CD14-positive monocyte (primary cell): ENCODE measurements at regions not wholly inside any gene's neighbourhood (a gene's known extent, or its start where the extent isn't known, plus 50 kb on each side); places are given as distances from the start of the nearest gene placed in this dataset.

Experiments used
- DNase-seq, 3 donors: peaks; one replicate each; pipeline ENCODE4 v3.0.0-alpha.2; 2011 to 2022
- H2AFZ ChIP-seq: 2 replicates; pipeline ENCODE4 v1.6.0; 2012; ENCODE audit warnings: mild to moderate bottlenecking, low read depth, low read length, inconsistent platforms; ENCODE audit not compliant: insufficient read depth, poor library complexity, severe bottlenecking
- H3K27ac ChIP-seq, 2 donors: 1 replicate in 1 of 2; 2 replicates in 1 of 2; pipeline ENCODE4 v1.5.1; 2012 to 2013; ENCODE audit warnings: low read length in 2 of 2, control low read depth in 1 of 2, inconsistent platforms in 1 of 2, low read depth in 1 of 2, mild to moderate bottlenecking in 1 of 2
- H3K27me3 ChIP-seq, 2 donors: one replicate each; pipeline versions ENCODE4 v1.6.0 to v1.6.1; 2011 to 2013; ENCODE audit warnings: low read length in 2 of 2; ENCODE audit not compliant: control insufficient read depth in 2 of 2, insufficient read depth in 2 of 2
- H3K36me3 ChIP-seq, 2 donors: replicated peaks in 1 of 2; 1 replicate in 1 of 2; 2 replicates in 1 of 2; pipeline versions ENCODE4 v1.5.1 to v1.6.1; 2012 to 2013; ENCODE audit warnings: low read length in 2 of 2, control low read depth in 1 of 2, inconsistent platforms in 1 of 2, mild to moderate bottlenecking in 1 of 2; ENCODE audit not compliant: insufficient read depth in 2 of 2, control insufficient read depth in 1 of 2
- H3K4me1 ChIP-seq, 2 donors: 1 replicate in 1 of 2; 2 replicates in 1 of 2; pipeline versions ENCODE4 v1.5.1 to v1.6.1; 2012 to 2013; ENCODE audit warnings: low read length in 2 of 2, control low read depth in 1 of 2, inconsistent platforms in 1 of 2, mild to moderate bottlenecking in 1 of 2, moderate library complexity in 1 of 2; ENCODE audit not compliant: insufficient read depth in 2 of 2, control insufficient read depth in 1 of 2
- H3K4me2 ChIP-seq: replicated peaks from 2 replicates; pipeline ENCODE3; 2012; ENCODE audit warnings: low read length, moderate library complexity, mild to moderate bottlenecking; ENCODE audit not compliant: poor library complexity, severe bottlenecking; ENCODE audit errors: extremely low read depth
- H3K4me3 ChIP-seq, 3 experiments: fragments of 200-600 bp in 1 of 3; sonication (generic) in 1 of 3; replicated peaks in 1 of 3; 1 replicate in 2 of 3; 2 replicates in 1 of 3; pipeline ENCODE4 v1.5.1; 2011 to 2013; ENCODE audit warnings: low read length in 3 of 3, mild to moderate bottlenecking in 3 of 3, control low read depth in 2 of 3, low read depth in 2 of 3, inconsistent platforms in 1 of 3, moderate library complexity in 1 of 3
- H3K79me2 ChIP-seq: 2 replicates; pipeline ENCODE4 v1.6.0; 2012; ENCODE audit warnings: mild to moderate bottlenecking, control low read depth, inconsistent platforms, low read length, moderate library complexity; ENCODE audit not compliant: insufficient read depth
- H3K9ac ChIP-seq: 2 replicates; pipeline ENCODE4 v1.6.0; 2017; ENCODE audit warnings: low read length, mild to moderate bottlenecking; ENCODE audit not compliant: insufficient read depth, poor library complexity, severe bottlenecking
- H3K9me3 ChIP-seq, 2 donors: replicated peaks in 1 of 2; 1 replicate in 1 of 2; 2 replicates in 1 of 2; pipeline versions ENCODE4 v1.5.1 to v1.6.1; 2012 to 2013; ENCODE audit warnings: low read length in 2 of 2, control low read depth in 1 of 2; ENCODE audit not compliant: control insufficient read depth in 1 of 2, insufficient read depth in 1 of 2
- H4K20me1 ChIP-seq: 2 replicates; pipeline ENCODE4 v1.6.0; 2012; ENCODE audit warnings: mild to moderate bottlenecking, low read length, control low read depth, moderate library complexity; ENCODE audit not compliant: insufficient read depth
- H3K27ac Mint-ChIP-seq, 7 donors: one replicate each; pipeline ENCODE4 v1.8.0; 2020; ENCODE audit warnings: mild to moderate bottlenecking in 7 of 7, mixed read lengths in 7 of 7, moderate library complexity in 6 of 7, inconsistent platforms in 2 of 7
- H3K27me3 Mint-ChIP-seq, 3 donors: one replicate each; pipeline ENCODE4 v1.8.0; 2021 to 2022; ENCODE audit warnings: low read depth in 3 of 3, mild to moderate bottlenecking in 3 of 3, mixed read lengths in 3 of 3, moderate library complexity in 3 of 3, inconsistent platforms in 1 of 3
- H3K36me3 Mint-ChIP-seq, 2 donors: one replicate each; pipeline ENCODE4 v1.8.0; 2020; ENCODE audit warnings: mixed read lengths in 2 of 2, inconsistent platforms in 1 of 2, mild to moderate bottlenecking in 1 of 2
- H3K4me1 Mint-ChIP-seq: one replicate; pipeline ENCODE4 v1.8.0; 2020; ENCODE audit warnings: mild to moderate bottlenecking, mixed read lengths
- H3K4me3 Mint-ChIP-seq, 2 donors: one replicate each; pipeline ENCODE4 v1.8.0; 2020; ENCODE audit warnings: mild to moderate bottlenecking in 2 of 2, mixed read lengths in 2 of 2, moderate library complexity in 1 of 2
- H3K9me3 Mint-ChIP-seq, 7 donors: one replicate each; pipeline ENCODE4 v1.8.0; 2020 to 2022; ENCODE audit warnings: mixed read lengths in 7 of 7, mild to moderate bottlenecking in 6 of 7, moderate library complexity in 6 of 7, inconsistent platforms in 2 of 7
- CTCF ChIP-seq: fragments of 200-600 bp; IDR thresholded peaks from one replicate; pipeline ENCODE4 v1.8.0; 2022; ENCODE audit warnings: antibody characterized with exemption, mild to moderate bottlenecking
- WGBS: methylation state at CpG from one replicate; pipeline ENCODE4 v1.1.5; 2013; ENCODE audit warnings: missing lambda C conversion rate; ENCODE audit not compliant: insufficient coverage; 5-methylcytosine and 5-hydroxymethylcytosine counted together
- intact Hi-C, 2 donors: fragments of 100-400 bp; cut with micrococcal nuclease; formaldehyde crosslinking; loops; one replicate each; pipeline versions ENCODE4 v1.15.0 to v1.15.1; 2023

- Mint-ChIP-seq H3K9me3 (peaks cover 0 to 5% (median 0%) of the 10 kb centered on the region in 7 donors), H3K4me1 (peaks cover 4% of the 10 kb centered on the region), H3K27me3 (peaks cover 1 to 2% (median 2%) of the 10 kb centered on the region in 3 donors), H3K4me3 (no peak overlapping the region), H3K27ac (peak overlapping the region in 1 of 7 donors; percentile 37), H3K36me3 (no peaks in the 10 kb centered on the region)
- Histone ChIP-seq H3K27me3 (no peaks in the 10 kb centered on the region), H3K4me2 (no peak overlapping the region), H3K9me3 (no peaks in the 10 kb centered on the region), H3K4me1 (no peaks in the 10 kb centered on the region), H3K9ac (no peak overlapping the region), H3K4me3 (no peak overlapping the region), H4K20me1 (no peaks in the 10 kb centered on the region), H3K79me2 (no peaks in the 10 kb centered on the region), H2AFZ (no peak overlapping the region), H3K27ac (no peak overlapping the region), H3K36me3 (no peaks in the 10 kb centered on the region)
- intact Hi-C loops = no loop called here
- no peak for DNase-seq
- WGBS = no CpG with 5 or more reads among the region's 4 CpGs
- no peak for TF ChIP-seq CTCF
Observed at GRCh38 chr6:3654898-3655297, 96.6 kb downstream of the PXDC1 start.

- no peaks in the 10 kb centered on the region for H3K36me3 ChIP-seq
- peaks cover 0 to 2% (median 1%) of the 10 kb centered on the region in 3 donors for H3K27me3 Mint-ChIP-seq
- no peaks in the 10 kb centered on the region for H3K36me3 Mint-ChIP-seq
- no peaks in the 10 kb centered on the region for H3K4me1 ChIP-seq
- H3K27ac Mint-ChIP-seq = peak overlapping the region in 1 of 7 donors; percentile 38
- peaks cover 4% of the 10 kb centered on the region for H3K4me1 Mint-ChIP-seq
- H4K20me1 ChIP-seq = no peaks in the 10 kb centered on the region
- H3K27ac ChIP-seq = no peak overlapping the region
- intact Hi-C loops = no loop called here
- H3K79me2 ChIP-seq = no peaks in the 10 kb centered on the region
- DNase-seq = no peak
- no peaks in the 10 kb centered on the region for H3K9me3 ChIP-seq
- no peaks in the 10 kb centered on the region for H3K27me3 ChIP-seq
- no peak overlapping the region for H2AFZ ChIP-seq
- H3K4me2 ChIP-seq = no peak overlapping the region
- peaks cover 0 to 5% (median 0%) of the 10 kb centered on the region in 7 donors for H3K9me3 Mint-ChIP-seq
- 92% methylated on average over 6 of the region's 12 CpGs for WGBS
- TF ChIP-seq CTCF = no peak
- no peak overlapping the region for H3K4me3 ChIP-seq
- H3K9ac ChIP-seq = no peak overlapping the region
- H3K4me3 Mint-ChIP-seq = no peak overlapping the region
Observed at GRCh38 chr6:3654436-3654835, 97.1 kb downstream of the PXDC1 start.
